ENCODE measurements at regions not wholly inside any gene's neighbourhood (a gene's known extent, or its start where the extent isn't known, plus 50 kb on each side); places are given as distances from the start of the nearest gene placed in this dataset.

- no peak for TF ChIP-seq POLR2A (IDR thresholded peaks at IDR 0.05; ENCODE audit: low read depth, low read length)
- TF ChIP-seq TAF1 (IDR thresholded peaks at IDR 0.05; ENCODE audit: borderline replicate concordance, low read depth, low read length), result no peak
- TF ChIP-seq POLR2AphosphoS5 (IDR thresholded peaks at IDR 0.05; ENCODE audit: low read depth, low read length), result no peak
These were observed 113.1 kb upstream of the NEDD9 start for GRCh38 chr6:11345536-11345935.
